Jurkat, Clone E6-1 (cell line): ENCODE measurements at regions not wholly inside any gene's neighbourhood (a gene's known extent, or its start where the extent isn't known, plus 50 kb on each side); places are given as distances from the start of the nearest gene placed in this dataset.

Experiments used
- DNase-seq: peaks from one replicate; pipeline ENCODE4 v3.0.0-alpha.2; 2011; ENCODE audit warnings: low read depth, low spot score
- H3K4me3 ChIP-seq: 2 replicates; pipeline ENCODE4 v1.5.1; 2011; ENCODE audit warnings: mild to moderate bottlenecking, low read length, control low read depth, moderate library complexity

GRCh38 chr3:139751789-139752188 is 74.0 kb upstream of the NMNAT3 start:
- no peak for DNase-seq
- no peak overlapping the region for H3K4me3 ChIP-seq

GRCh38 chr3:139746481-139746880 is 68.7 kb upstream of the NMNAT3 start:
- DNase-seq, result no peak
- H3K4me3 ChIP-seq, result no peak overlapping the region

- DNase-seq, result no peak
- H3K4me3 ChIP-seq, result no peak overlapping the region
Measured at GRCh38 chr3:139745831-139746230, 68.1 kb upstream of the NMNAT3 start.

- no peak for DNase-seq
- H3K4me3 ChIP-seq, result no peak overlapping the region
Measured at GRCh38 chr3:139738697-139739096, 60.9 kb upstream of the NMNAT3 start.

- H3K4me3 ChIP-seq, result no peak overlapping the region
- no peak for DNase-seq
Measured at GRCh38 chr3:139737682-139738361, 60.0 kb upstream of the NMNAT3 start.

GRCh38 chr3:139735191-139735590 is 57.4 kb upstream of the NMNAT3 start:
- no peak overlapping the region for H3K4me3 ChIP-seq
- no peak for DNase-seq

- no peak overlapping the region for H3K4me3 ChIP-seq
- no peak for DNase-seq
Measured at GRCh38 chr3:139732729-139733128, 55.0 kb upstream of the NMNAT3 start.

- no peak overlapping the region for H3K4me3 ChIP-seq
Measured at GRCh38 chr3:139729300-139729699, 51.5 kb upstream of the NMNAT3 start.

GRCh38 chr3:139728414-139728813 is 50.6 kb upstream of the NMNAT3 start:
- no peak for DNase-seq
- H3K4me3 ChIP-seq, result no peak overlapping the region

More at GRCh38 chr3:139729300-139729699, 51.5 kb upstream of the NMNAT3 start:
- DNase-seq, result no peak
